ENCODE measurements at regions not wholly inside any gene's neighbourhood (a gene's known extent, or its start where the extent isn't known, plus 50 kb on each side); places are given as distances from the start of the nearest gene placed in this dataset.

DNA sequence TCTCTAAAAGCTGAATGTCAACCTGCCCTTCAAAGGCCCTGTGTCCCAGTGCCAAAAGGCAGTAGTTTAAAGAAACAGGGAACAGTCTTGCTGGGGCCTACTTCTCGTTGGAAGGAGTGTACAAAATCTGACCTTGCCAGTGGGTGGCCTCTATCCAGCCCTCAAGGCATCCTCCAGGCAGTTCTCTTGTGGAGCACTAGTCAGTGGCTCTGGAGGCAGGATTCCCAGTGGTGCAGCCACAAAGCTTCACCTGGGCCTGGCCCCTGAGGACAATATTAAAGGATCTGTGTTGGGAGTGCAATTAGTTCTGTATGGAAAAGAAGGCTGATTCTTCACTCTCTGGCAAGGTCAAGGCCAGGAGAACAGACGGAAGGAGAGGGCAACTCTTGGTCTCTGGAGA is 237.8 kb upstream of the ADAMTS9 start:
- Histone ChIP-seq H3K27ac (replicated peaks) (no peak overlapping the region), H3K4me3 (replicated peaks; ENCODE audit: insufficient read depth, low read length) (no peak overlapping the region), H3K27me3 (ENCODE audit: insufficient read depth, poor library complexity, severe bottlenecking) (no peaks in the 10 kb centered on the region)
- TF ChIP-seq, protein P1, sequence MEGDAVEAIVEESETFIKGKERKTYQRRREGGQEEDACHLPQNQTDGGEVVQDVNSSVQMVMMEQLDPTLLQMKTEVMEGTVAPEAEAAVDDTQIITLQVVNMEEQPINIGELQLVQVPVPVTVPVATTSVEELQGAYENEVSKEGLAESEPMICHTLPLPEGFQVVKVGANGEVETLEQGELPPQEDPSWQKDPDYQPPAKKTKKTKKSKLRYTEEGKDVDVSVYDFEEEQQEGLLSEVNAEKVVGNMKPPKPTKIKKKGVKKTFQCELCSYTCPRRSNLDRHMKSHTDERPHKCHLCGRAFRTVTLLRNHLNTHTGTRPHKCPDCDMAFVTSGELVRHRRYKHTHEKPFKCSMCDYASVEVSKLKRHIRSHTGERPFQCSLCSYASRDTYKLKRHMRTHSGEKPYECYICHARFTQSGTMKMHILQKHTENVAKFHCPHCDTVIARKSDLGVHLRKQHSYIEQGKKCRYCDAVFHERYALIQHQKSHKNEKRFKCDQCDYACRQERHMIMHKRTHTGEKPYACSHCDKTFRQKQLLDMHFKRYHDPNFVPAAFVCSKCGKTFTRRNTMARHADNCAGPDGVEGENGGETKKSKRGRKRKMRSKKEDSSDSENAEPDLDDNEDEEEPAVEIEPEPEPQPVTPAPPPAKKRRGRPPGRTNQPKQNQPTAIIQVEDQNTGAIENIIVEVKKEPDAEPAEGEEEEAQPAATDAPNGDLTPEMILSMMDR (IDR thresholded peaks at IDR 0.05; ENCODE audit: insufficient read depth, low read length): no peak
- TF ChIP-seq, protein P2, sequence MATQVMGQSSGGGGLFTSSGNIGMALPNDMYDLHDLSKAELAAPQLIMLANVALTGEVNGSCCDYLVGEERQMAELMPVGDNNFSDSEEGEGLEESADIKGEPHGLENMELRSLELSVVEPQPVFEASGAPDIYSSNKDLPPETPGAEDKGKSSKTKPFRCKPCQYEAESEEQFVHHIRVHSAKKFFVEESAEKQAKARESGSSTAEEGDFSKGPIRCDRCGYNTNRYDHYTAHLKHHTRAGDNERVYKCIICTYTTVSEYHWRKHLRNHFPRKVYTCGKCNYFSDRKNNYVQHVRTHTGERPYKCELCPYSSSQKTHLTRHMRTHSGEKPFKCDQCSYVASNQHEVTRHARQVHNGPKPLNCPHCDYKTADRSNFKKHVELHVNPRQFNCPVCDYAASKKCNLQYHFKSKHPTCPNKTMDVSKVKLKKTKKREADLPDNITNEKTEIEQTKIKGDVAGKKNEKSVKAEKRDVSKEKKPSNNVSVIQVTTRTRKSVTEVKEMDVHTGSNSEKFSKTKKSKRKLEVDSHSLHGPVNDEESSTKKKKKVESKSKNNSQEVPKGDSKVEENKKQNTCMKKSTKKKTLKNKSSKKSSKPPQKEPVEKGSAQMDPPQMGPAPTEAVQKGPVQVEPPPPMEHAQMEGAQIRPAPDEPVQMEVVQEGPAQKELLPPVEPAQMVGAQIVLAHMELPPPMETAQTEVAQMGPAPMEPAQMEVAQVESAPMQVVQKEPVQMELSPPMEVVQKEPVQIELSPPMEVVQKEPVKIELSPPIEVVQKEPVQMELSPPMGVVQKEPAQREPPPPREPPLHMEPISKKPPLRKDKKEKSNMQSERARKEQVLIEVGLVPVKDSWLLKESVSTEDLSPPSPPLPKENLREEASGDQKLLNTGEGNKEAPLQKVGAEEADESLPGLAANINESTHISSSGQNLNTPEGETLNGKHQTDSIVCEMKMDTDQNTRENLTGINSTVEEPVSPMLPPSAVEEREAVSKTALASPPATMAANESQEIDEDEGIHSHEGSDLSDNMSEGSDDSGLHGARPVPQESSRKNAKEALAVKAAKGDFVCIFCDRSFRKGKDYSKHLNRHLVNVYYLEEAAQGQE (IDR thresholded peaks at IDR 0.05; ENCODE audit: insufficient replicate concordance, low read depth): no peak
- TF ChIP-seq GABPA (IDR thresholded peaks at IDR 0.05; ENCODE audit: low read depth): no peak
- no peak for TF ChIP-seq POLR2AphosphoS5 (IDR thresholded peaks at IDR 0.05; ENCODE audit: low read depth)
- TF ChIP-seq SPI1 (IDR thresholded peaks at IDR 0.05; ENCODE audit: borderline replicate concordance, low read depth): no peak
- DNase-seq (ENCODE audit: low read depth in 1 of 2, low spot score in 1 of 2): no peak

DNA sequence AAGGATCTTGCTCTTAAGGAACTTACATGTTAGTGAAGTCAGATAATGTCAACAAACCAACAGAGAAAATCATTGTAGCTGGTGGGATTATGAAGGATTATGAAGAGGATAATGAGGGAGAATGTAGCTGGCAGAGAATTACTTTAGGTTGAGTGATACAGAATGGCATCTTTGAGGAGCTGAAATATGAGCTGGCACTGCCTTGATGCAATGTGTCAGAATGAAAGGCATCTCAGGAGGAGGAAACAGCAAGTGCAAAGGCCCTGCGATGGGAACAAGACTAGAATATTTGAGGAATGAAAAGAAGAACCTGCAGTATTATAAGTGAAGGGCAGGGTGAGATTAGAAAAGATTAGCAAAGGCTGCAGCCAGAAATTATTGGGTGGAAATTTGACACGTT is 237.2 kb upstream of the ADAMTS9 start:
- DNase-seq (ENCODE audit: low read depth in 1 of 2, low spot score in 1 of 2): no peak
- Histone ChIP-seq H3K4me3 (replicated peaks; ENCODE audit: insufficient read depth, low read length) (no peak overlapping the region), H3K27ac (replicated peaks) (no peak overlapping the region), H3K27me3 (ENCODE audit: insufficient read depth, poor library complexity, severe bottlenecking) (no peaks in the 10 kb centered on the region)
- TF ChIP-seq, protein P2 (IDR thresholded peaks at IDR 0.05; ENCODE audit: insufficient replicate concordance, low read depth): no peak
- TF ChIP-seq POLR2AphosphoS5 (IDR thresholded peaks at IDR 0.05; ENCODE audit: low read depth) (no peak), GABPA (IDR thresholded peaks at IDR 0.05; ENCODE audit: low read depth) (no peak), SPI1 (IDR thresholded peaks at IDR 0.05; ENCODE audit: borderline replicate concordance, low read depth) (no peak)
- TF ChIP-seq, protein P1 (IDR thresholded peaks at IDR 0.05; ENCODE audit: insufficient read depth, low read length): no peak

DNA sequence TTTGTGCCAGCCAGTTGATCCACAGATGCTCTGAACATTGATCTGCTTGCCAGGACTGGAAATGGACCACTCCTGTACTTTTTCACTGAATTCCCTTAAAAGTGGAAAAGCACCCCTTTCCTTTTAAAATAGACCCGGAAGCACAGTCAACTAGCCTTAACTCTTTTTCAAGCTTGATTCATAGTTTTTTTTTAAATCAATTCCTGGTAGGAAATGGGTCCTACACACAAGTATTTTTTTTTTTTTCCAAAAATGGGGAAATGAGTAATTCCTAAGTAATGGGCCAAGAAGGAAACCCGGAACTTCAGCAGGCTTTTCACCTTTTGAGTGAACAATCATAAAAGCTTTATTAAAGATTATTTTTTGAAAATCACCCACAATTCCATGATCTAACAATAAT is 234.4 kb upstream of the ADAMTS9 start:
- H3K4me3 ChIP-seq (replicated peaks; ENCODE audit: insufficient read depth, low read length): no peak overlapping the region
- no peak overlapping the region for H3K27ac ChIP-seq (replicated peaks)
- no peaks in the 10 kb centered on the region for H3K27me3 ChIP-seq (ENCODE audit: insufficient read depth, poor library complexity, severe bottlenecking)
- no peak for TF ChIP-seq SPI1 (IDR thresholded peaks at IDR 0.05; ENCODE audit: borderline replicate concordance, low read depth)
- TF ChIP-seq, protein P2 (IDR thresholded peaks at IDR 0.05; ENCODE audit: insufficient replicate concordance, low read depth): no peak
- no peak for TF ChIP-seq POLR2AphosphoS5 (IDR thresholded peaks at IDR 0.05; ENCODE audit: low read depth)
- no peak for TF ChIP-seq GABPA (IDR thresholded peaks at IDR 0.05; ENCODE audit: low read depth)
- TF ChIP-seq, protein P1 (IDR thresholded peaks at IDR 0.05; ENCODE audit: insufficient read depth, low read length): no peak
- no peak for DNase-seq (ENCODE audit: low read depth in 1 of 2, low spot score in 1 of 2)

Data from HL-60 (cell line).